MM.1S (cell line): ENCODE measurements at regions not wholly inside any gene's neighbourhood (a gene's known extent, or its start where the extent isn't known, plus 50 kb on each side); places are given as distances from the start of the nearest gene placed in this dataset.

Experiments
- DNase-seq: peaks from one replicate; pipeline ENCODE4 v3.0.0-alpha.2; 2015
- H2AFZ ChIP-seq: fragments of 300-600 bp; sonication (generic); 2 replicates; pipeline ENCODE4 v1.6.0; 2016; ENCODE audit warnings: antibody characterized with exemption, low read length
- H3F3A ChIP-seq: fragments of 300-600 bp; sonication (generic); 2 replicates; pipeline ENCODE4 v1.6.1; 2016; ENCODE audit warnings: mild to moderate bottlenecking, antibody characterized with exemption, low read length, moderate library complexity, mixed read lengths; ENCODE audit not compliant: insufficient read depth
- H3K27ac ChIP-seq: fragments of 300-600 bp; sonication (generic); 2 replicates; pipeline ENCODE4 v1.5.1; 2016; ENCODE audit warnings: mild to moderate bottlenecking, low read length
- H3K27me3 ChIP-seq: fragments of 300-600 bp; sonication (generic); replicated peaks from 2 replicates; pipeline ENCODE4 v1.6.0; 2016; ENCODE audit warnings: low read length; ENCODE audit not compliant: insufficient read depth
- H3K36me3 ChIP-seq: fragments of 300-600 bp; sonication (generic); replicated peaks from 2 replicates; pipeline ENCODE4 v1.6.1; 2016; ENCODE audit warnings: mild to moderate bottlenecking, low read length, mixed read lengths; ENCODE audit not compliant: insufficient read depth
- H3K4me1 ChIP-seq: fragments of 300-600 bp; sonication (generic); 2 replicates; pipeline ENCODE4 v1.6.1; 2016; ENCODE audit warnings: low read length, mixed read lengths
- H3K4me2 ChIP-seq: fragments of 300-600 bp; sonication (generic); 2 replicates; pipeline ENCODE4 v1.6.0; 2016; ENCODE audit warnings: low read depth, low read length
- H3K4me3 ChIP-seq: fragments of 300-600 bp; sonication (generic); 2 replicates; pipeline ENCODE4 v1.5.1; 2016; ENCODE audit warnings: low read length, mixed read lengths
- H3K79me2 ChIP-seq: fragments of 300-600 bp; sonication (generic); 2 replicates; pipeline ENCODE4 v1.6.1; 2016; ENCODE audit warnings: mixed run types, low read length, mixed read lengths
- H3K9ac ChIP-seq: fragments of 300-600 bp; sonication (generic); 2 replicates; pipeline ENCODE4 v1.6.1; 2016; ENCODE audit warnings: low read length, mixed read lengths
- H3K9me2 ChIP-seq: fragments of 300-600 bp; sonication (generic); replicated peaks from 2 replicates; pipeline ENCODE4 v1.6.1; 2016; ENCODE audit warnings: mild to moderate bottlenecking, low read length, mixed read lengths; ENCODE audit not compliant: insufficient read depth
- H3K9me3 ChIP-seq: fragments of 300-600 bp; sonication (generic); replicated peaks from 2 replicates; pipeline ENCODE4 v1.6.1; 2016; ENCODE audit warnings: mild to moderate bottlenecking, low read length, mixed read lengths; ENCODE audit not compliant: insufficient read depth
- H4K20me1 ChIP-seq: fragments of 300-600 bp; sonication (generic); 2 replicates; pipeline ENCODE4 v1.6.1; 2016; ENCODE audit warnings: mild to moderate bottlenecking, low read length, moderate library complexity, mixed read lengths; ENCODE audit not compliant: insufficient read depth
- CTCF ChIP-seq: fragments of 300-600 bp; sonication (generic); IDR thresholded peaks from 2 replicates; pipeline ENCODE4 v1.5.1; 2016; ENCODE audit warnings: antibody characterized with exemption, low read length, mixed read lengths
- EZH2 ChIP-seq: fragments of 300-600 bp; sonication (generic); optimal IDR thresholded peaks from 2 replicates; pipeline ENCODE3; 2017; ENCODE audit warnings: low read depth, mild to moderate bottlenecking, antibody characterized with exemption, low read length, mixed read lengths
- EZH2phosphoT487 ChIP-seq: fragments of 300-600 bp; sonication (generic); IDR thresholded peaks from 2 replicates; pipeline ENCODE4 v1.6.1; 2018; ENCODE audit warnings: antibody characterized with exemption, low read length

- H3K9me2 ChIP-seq: no peaks in the 10 kb centered on the region
- H3K4me1 ChIP-seq: no peaks in the 10 kb centered on the region
- no peak overlapping the region for H3K9ac ChIP-seq
- H3K36me3 ChIP-seq: no peaks in the 10 kb centered on the region
- no peak overlapping the region for H2AFZ ChIP-seq
- no peak overlapping the region for H3K4me3 ChIP-seq
- TF ChIP-seq EZH2phosphoT487 (no peak), EZH2 (no peak), CTCF (no peak)
- no peak overlapping the region for H3K27ac ChIP-seq
- H4K20me1 ChIP-seq: no peaks in the 10 kb centered on the region; the same call in 1 of the 2 replicates
- no peaks in the 10 kb centered on the region for H3K9me3 ChIP-seq
- H3F3A ChIP-seq: no peaks in the 10 kb centered on the region
- no peaks in the 10 kb centered on the region for H3K79me2 ChIP-seq
- H3K27me3 ChIP-seq: no peaks in the 10 kb centered on the region
- H3K4me2 ChIP-seq: no peak overlapping the region
- DNase-seq: no peak
Measured at GRCh38 chr18:29496152-29496680, 1319.3 kb upstream of the CDH2 start.

- Histone ChIP-seq H3K4me1 (no peaks in the 10 kb centered on the region), H3K4me3 (no peak overlapping the region), H3K9ac (no peak overlapping the region), H3K9me2 (no peaks in the 10 kb centered on the region), H3K27me3 (no peaks in the 10 kb centered on the region), H3K9me3 (no peaks in the 10 kb centered on the region), H4K20me1 (no peaks in the 10 kb centered on the region; the same call in 1 of the 2 replicates), H2AFZ (no peak overlapping the region), H3K27ac (no peak overlapping the region), H3F3A (no peaks in the 10 kb centered on the region), H3K79me2 (no peaks in the 10 kb centered on the region), H3K36me3 (no peaks in the 10 kb centered on the region), H3K4me2 (no peak overlapping the region)
- TF ChIP-seq CTCF (no peak), EZH2 (no peak), EZH2phosphoT487 (no peak)
- DNase-seq: no peak
Measured at GRCh38 chr18:29494371-29494770, 1317.4 kb upstream of the CDH2 start.

- Histone ChIP-seq H3K9me3 (no peaks in the 10 kb centered on the region; the same call in 1 of the 2 replicates), H2AFZ (no peak overlapping the region), H3K9ac (no peak overlapping the region), H3K9me2 (no peaks in the 10 kb centered on the region), H3K4me2 (no peak overlapping the region), H3K4me3 (no peak overlapping the region), H4K20me1 (no peaks in the 10 kb centered on the region; the same call in 1 of the 2 replicates), H3K27ac (no peak overlapping the region), H3F3A (no peaks in the 10 kb centered on the region), H3K79me2 (no peaks in the 10 kb centered on the region), H3K4me1 (no peaks in the 10 kb centered on the region), H3K27me3 (no peaks in the 10 kb centered on the region), H3K36me3 (no peaks in the 10 kb centered on the region)
- no peak for DNase-seq
- TF ChIP-seq EZH2 (no peak), CTCF (no peak), EZH2phosphoT487 (no peak)
Measured at GRCh38 chr18:29491907-29492306, 1315.0 kb upstream of the CDH2 start.
